Smooth muscle cell of the brain vasculature (primary cell): ENCODE measurements at regions not wholly inside any gene's neighbourhood (a gene's known extent, or its start where the extent isn't known, plus 50 kb on each side); places are given as distances from the start of the nearest gene placed in this dataset.

ENCODE experiments used
- DNase-seq: peaks from one replicate; pipeline ENCODE4 v3.0.0-alpha.2; 2012; ENCODE audit warnings: low read depth, low spot score

DNA sequence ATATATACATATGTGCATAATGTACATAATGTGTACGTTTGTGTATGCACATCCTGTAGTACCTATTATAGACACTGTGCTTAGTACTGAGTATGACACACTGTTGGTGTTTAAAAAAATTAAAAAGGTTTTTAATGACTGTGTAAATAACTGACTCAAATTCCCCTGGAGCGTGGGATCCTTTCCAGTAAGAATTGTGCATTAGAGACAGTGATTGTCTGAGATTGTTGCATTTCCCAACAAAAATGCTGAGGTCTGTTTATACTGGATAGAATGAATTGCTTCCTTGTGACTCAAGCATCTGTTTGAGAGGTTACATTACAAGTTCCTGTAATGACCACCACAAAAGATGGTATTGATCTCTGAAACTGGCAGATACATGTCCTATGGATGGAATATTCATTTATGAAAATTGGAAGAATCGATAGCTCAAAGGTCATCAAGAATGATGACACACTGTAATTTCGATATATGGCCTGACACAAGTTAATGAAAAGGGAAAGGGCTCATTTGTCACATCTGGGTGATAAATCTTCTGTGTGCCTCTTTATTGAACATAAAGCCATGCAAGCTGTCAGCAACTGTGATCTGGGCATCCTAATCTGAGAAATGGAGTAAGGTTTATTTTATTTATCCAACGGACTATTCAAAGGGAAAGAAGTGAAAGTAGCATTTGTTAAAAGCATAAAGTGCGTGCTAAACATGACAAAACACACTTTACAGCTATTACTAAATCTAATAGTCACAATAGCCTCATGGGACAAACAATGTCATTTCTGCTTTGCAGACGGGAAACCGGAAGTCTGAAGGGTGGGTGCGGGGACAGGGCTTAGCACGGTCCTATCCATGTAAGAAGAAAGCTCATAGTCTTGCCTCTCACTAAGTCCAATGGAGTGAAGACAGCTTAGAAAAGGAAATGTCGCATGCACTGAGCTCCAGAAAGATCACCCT lies 228.8 kb downstream of the CDH11 start:
- peak; percentile 72 for DNase-seq

DNA sequence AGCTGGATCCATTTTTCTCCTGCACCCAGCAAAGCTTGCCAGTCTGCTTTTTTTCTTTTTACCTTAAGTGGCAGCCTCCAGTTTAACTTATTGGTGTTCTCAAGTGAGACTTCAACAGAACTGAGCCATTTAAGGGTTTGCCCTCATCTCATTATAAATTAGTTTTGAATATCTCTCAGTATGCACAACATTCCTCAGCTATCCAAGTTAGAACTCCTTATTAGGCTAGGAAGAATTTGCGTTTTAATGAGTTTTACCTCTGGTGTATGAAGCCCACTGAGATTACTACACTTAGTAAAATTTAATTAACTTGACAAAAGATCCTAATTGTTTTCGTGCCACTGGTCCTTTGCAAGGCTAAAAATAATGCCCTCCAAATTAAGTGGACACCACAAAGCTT lies 232.4 kb downstream of the CDH11 start:
- no peak for DNase-seq

DNA sequence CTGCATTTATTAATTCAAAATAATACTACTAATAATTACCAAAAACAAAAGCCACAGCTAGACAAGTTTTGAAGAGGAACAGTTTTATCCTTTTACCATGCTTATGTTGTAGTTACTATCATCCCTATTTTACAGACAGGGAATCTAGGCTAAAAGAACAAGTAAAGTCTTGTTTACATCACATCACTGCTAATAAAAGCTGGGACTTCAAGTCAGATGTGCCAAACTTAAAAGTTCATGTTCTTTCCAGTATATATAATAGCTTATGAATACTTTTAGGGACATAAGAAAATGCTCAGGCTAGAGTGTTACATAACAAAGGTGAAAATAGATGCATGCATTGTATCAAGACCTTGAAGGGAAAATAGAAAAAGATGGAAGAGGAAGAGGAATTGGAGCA lies 234.2 kb downstream of the CDH11 start:
- no peak for DNase-seq

DNA sequence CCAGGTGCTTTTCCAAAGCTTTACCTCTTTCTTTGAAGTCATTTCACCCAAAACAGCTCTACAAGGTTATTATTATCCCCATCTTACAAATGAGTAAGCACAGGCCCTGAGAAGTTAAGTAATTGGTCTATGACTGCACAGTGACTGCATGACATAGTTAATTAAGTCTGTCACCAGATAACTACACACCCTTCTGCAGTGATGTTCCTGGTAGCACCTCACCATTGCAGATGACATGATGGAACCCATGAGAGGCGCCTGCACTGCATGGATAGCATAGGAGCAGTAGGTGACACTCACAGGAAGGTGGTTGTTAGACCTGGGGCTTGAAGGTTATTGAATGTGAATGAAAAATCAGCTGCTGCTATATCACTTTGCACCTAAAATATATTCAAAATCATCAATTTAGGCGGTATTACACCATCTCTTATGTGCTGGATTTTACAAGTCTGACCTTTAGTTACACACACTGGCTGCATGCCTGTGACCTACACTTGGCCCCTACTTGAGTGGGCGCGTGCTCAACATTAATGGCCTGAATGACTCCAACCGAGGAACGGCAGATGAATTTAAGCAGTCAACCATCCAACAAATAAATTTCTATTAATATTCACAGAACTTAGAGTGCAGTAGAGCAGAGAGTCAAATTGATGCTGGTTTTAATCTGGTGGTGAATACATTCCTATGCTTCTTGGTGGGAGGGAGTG lies 239.6 kb downstream of the CDH11 start:
- no peak for DNase-seq

DNA sequence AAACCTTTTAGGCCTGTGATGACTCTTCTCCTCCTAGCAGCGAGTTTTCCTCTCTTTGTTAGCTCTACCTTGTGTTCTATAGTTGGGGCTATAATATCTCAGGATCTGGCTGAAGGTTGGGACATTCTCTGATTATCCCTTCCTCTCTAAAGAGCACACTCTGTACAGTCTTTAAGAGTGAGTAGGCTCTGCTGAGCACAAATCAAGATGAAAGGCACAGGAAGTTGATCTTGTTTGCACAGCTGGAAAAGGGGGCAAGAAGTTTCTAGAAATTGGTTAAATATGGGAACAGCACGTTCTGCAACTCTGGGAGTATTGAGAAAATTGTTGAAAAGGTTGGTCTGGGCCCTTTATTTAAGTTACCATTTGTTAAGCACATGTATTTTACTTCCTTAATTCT lies 240.9 kb downstream of the CDH11 start:
- no peak for DNase-seq

DNA sequence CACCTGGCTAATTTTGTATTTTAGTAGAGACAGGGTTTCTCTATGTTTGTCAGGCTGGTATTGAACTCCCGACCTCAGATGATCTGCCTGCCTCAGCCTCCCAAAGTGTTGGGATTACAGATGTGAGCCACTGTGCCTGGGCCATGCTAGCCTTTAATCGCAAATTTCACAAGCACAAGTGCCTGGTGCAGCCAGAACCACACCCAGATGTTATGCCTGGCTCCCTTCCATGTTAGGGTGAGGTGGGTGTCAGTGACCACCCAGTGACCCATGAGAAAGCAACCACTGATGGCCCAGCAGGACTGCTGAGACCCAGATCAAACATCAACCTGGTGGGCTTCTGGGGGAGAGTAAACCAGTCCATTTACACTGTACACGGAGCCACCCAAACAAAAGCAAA lies 241.9 kb downstream of the CDH11 start:
- DNase-seq = no peak

DNA sequence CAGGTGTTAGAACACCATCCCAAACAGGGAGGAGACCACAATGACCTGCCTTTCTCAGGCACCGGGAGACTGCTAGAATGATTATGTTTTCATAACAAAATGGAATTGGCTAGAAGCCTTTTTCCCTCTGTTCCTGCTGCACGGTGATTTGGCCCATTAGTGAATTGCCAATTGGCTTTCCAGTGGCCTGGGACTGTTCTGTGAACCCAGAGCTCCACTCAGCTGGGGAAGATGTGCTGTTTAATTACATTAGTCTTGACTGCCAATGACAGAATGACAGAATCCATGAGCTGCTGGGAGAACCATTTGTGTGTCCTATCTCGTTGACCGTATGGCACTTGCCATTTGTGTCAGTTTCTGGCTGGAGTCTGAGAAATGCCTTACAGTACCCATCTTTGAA lies 242.9 kb downstream of the CDH11 start:
- no peak for DNase-seq

DNA sequence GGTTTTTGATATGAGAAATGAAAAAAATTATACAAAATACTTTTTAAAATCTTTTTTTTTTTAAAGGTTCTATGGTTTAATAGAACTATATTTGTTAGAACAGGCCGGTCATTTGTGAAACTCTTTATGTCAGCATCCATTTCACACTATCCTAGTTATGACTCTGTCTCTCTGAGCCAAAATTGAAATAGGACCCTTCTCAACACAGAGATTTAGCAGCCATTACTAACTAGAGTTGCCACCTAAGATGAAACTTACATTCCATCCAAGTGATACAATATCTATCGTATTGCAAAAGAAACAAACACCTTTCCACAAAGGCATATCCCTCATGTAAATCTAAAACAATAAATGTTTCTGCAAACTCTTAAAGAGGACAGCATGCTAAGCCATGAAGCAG lies 249.8 kb downstream of the CDH11 start:
- no peak for DNase-seq

DNA sequence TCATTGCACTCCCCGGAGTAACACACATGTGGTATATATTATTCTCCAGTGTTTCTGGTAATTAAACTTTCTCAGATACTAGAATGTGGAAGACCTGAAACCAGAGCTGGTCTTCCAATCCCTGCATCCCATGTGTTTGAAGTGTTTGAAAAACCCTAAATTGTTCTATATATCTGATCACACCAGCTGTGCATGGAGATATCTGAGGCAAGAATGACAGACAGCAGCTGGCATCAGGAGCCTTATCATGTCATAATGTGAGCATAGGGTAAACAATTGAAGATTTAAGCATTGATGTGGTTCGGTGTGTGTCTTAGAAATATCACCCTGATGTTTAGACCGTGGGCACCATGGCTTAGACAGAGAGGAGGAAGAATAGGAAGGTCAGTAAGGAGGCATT lies 251.0 kb downstream of the CDH11 start:
- no peak for DNase-seq

DNA sequence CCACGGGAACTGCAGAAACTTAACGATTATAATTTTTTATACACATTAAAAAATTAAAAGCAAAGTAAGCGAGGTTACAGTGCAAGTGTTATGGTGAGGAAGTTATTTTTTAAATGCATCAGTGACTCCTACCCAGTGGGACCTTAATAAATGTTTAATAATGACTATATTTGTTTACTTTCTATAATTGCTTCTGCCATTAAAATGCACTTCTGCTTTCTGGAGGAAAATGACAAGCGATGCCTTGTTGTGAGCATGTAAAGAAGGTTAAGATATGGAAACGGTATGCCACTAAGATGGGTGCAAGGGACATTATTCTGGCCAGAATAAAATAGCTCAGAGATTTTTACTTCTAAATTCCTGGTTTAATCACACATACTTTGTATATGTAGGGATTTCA lies 252.1 kb downstream of the CDH11 start:
- no peak for DNase-seq

DNA sequence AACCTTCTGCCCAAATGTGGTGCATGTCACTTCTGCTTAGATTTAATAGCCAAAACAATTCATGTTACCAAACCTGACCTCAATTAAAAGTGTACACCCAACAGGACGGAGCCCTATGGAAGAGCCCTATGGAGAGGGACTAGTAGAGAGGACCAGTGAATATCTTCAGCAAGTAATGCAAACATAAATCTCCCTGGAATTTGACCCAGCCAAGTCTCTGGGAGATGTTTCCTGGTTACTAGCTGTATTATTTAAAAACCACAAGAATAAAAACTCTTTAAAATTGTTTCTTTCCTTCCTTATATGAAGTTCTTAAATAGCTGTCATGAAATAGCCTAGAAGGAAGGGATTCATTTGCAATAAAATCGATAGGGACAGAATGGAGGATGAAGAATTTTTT lies 255.8 kb downstream of the CDH11 start:
- no peak for DNase-seq

DNA sequence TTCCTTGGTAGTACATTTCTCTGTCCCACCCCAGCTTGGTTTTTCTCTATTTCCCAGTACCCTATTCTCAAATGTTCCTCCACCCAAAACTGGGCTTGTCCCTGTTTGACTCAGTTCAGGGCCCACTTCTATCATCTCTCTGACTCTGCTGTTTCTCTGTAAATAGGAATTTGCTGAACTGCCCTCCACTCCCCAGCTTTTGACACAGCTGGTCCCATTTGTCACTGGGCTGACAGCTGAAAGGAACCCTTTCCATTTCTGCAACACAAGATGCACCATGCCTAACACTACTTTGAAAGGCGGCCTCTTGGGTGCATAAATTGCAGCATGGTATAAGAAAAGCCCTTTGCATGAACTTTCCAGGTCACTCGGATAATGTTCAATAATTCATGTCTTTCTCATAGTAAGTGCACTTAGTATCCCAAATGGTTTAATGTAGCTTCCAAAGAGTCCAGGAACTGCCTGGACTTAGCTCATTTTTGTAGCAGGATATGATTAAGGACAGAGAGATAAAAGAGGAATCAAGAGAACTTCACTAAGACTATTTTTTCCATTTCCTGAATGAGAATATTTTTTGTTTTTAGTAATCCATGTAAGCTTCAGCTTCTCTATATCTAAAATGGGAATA lies 256.7 kb downstream of the CDH11 start:
- no peak for DNase-seq

DNA sequence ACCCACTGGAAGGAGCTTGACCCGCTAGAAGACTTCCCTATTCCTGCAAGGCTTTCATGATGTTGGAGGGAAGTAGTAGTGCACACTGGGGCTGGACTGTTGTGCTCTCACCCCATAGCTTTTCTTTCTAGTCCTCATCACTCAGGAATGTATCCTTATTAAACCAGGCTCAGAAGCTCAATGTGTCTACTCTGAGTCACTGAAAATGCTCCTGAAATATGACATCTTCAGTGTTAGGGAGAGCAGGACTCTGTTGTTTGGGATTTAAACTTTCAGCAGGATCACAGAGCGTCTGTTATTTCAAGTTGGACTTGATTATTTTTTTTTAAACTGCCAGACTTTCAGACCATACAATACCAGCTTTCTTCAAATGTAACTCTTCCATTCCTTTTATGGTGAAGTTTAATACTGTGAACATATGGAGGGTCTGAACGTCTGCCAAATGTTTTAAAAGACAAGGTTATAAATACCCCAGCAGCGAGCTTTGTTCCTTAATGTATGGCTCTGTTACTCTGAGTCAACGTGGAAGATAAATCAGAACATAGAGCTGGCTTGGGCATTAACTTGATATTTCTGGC lies 257.5 kb downstream of the CDH11 start:
- DNase-seq = peak; percentile 79

DNA sequence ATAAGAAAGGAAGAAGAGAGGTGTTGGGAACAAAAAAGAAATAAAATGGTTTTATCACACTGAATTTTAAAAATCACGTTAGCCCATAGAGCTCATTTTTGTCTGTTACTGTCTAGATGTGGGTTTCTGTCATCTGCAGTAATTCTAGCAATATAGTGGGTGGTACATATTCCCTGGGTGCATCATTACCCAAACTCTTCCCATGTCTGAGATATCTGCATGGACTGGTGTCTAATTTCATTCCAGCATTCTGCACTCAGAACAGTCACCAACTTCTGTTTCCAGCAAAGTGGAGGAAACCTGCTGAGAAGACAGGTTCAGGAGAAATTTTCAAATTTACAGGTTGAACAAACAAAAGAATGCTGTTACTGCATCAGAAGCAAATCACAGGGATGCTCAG lies 263.8 kb downstream of the CDH11 start:
- no peak for DNase-seq

DNA sequence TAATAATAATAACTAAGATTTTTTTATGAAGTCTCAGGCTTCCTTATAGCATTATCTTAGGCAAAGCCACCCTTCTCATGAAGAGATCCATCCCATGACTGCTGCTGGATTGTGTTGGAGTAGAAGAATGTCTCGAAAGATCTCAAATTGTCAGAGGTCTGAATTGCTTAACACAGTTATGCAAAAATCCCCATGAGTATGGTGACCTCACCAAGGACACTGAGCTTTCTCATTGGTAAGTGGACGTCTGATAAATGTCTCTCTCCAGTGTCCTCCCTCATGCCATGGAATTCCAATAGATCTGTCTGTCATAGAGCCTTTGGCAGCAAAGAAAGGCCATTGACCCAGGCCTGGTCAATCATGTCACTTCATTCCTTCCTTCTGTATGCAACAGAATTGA lies 264.5 kb downstream of the CDH11 start:
- no peak for DNase-seq

DNA sequence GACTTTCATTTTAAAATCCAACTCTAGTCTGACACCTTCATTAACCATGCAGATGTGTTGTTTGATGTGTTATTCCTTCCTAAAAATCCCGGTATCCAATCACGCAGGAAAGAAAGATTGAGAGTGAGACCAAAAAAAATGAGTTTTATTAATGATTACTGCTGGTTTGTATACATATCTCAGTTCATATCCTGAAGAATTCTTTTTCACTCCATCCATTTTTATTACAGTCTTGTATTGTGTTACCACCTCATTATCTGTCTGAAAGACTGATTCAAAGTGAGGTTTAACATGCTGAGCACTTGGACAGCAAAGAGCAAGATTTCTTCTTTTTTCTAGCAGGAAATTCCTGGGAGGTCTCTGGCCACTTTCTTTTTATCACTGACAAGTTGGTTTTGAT lies 268.3 kb downstream of the CDH11 start:
- DNase-seq = no peak

DNA sequence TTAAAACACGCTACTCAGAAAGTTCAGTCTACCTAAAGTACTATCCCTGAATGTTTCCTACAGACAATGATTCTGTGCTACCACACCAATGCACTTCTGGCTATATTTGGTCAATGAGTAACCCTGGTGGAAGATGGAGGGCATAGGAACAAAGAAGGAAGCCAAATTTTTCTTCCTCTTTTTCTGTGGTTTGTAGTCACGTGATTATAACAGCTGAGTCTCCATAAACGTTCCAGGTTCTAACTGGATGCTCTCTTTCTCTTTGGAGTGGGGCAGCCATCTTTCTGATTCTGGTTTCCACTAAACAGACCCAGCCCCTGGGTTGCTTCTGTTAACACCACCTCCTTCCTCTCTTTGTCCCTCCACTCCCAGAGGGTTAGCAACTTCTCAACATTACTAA lies 274.9 kb downstream of the CDH11 start:
- DNase-seq = no peak

DNA sequence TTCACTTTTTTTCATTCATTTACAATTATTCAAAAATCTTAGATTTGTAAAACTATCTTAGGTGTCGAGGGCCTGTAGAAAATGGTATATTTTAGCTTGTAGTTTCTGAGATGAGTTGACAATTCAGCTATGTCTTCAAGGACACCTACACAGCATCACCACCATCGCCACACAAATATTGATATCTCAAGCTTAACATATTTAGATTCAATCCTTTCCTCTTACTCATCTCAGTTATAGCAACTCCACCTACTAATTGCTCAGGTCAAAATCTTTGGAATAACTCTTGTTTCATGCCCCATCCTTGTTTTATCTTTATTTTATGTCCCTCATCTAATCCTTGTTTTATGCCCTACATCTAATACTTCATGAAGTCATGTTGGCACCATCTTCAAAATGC lies 276.8 kb downstream of the CDH11 start:
- DNase-seq = no peak

DNA sequence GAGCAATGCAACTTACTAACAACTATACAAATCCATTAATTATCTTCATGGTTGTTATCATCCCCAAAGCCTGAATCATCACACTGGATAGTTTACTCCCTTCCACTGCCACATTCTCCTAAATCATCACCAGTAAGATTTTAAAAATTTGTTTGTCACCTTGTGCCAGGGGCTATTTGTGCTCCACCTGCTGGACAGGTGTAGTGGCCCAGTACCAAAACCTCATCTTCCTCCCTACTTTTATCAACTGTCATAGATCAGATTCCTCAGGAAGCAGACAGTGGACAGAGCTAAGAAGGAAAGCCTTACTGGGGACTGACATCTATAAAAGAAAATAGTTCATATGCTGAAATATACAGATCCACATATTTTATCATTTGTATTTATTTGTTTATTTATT lies 280.4 kb downstream of the CDH11 start:
- no peak for DNase-seq

DNA sequence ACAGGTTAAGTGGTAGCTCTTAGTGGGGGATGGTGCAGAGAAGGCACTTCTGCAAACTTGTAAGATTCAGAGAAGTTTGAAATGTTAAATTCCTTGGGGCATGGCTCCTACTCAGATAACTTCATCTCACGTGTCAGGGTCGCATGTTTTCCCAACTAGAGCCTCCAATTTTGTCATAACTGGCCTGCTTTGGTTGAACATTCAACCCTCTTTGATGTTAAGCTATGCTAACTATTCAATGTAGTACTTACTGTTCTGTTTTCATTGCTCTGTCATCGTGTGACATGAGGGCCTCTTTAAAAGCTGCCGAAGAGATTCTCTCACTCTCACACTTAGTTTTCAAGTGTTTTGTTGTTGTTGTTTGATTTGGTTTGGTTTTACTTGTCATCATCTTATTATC lies 280.8 kb downstream of the CDH11 start:
- no peak for DNase-seq

DNA sequence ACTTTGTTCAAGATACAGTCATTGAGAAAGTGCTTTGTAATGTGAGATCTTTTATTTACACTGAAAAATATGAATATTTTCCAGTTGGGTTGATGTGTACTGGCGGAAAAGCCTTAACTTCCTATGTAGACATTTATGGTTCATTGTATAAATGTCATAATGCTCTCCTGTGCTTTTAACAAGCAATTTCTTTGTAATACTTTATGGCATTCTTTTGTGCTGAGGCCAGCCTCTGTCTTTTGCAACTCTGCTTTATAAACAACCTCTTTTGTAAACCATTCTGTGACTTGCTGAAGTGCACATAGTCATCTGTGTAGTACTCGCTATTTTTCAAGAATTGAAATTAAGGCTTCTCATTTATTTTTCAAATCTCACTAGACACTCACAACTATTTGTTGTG lies 291.2 kb downstream of the CDH11 start:
- DNase-seq = no peak

DNA sequence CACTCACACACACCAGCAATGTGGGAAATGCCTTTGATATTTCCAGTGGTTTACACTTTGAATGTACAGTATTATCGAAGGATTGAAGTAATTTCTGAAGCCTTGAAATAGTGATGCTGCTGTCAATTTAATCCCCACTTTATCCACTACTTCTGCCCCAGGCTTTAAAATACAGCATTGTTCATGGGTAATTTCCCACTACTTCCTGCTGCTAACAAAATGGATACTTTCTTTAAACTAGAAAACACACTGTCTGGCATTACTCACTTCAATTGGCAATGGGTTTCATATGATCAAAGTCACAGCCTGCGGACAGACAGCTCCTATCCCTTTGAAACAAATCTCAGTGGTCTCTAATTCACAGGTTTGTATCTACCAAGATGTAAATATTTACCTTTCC lies 292.2 kb downstream of the CDH11 start:
- DNase-seq = no peak
